ENCODE measurements at regions not wholly inside any gene's neighbourhood (a gene's known extent, or its start where the extent isn't known, plus 50 kb on each side); places are given as distances from the start of the nearest gene placed in this dataset.

GRCh38 chr7:16035392-16035791 is 348.9 kb upstream of the MEOX2 start:
- no peak for TF ChIP-seq CTCF (IDR thresholded peaks at IDR 0.05; ENCODE audit: low read depth, low read length, missing control alignments)
- H3K4me3 ChIP-seq (ENCODE audit: low read depth, low read length): no peak overlapping the region
- DNase-seq (ENCODE audit: low read depth): no peak
- in situ Hi-C loops (cut with HindIII; ENCODE audit: low sequenced_read_pairs): no loop called here

GRCh38 chr7:16034866-16035265 is 348.4 kb upstream of the MEOX2 start:
- H3K4me3 ChIP-seq (ENCODE audit: low read depth, low read length): no peak overlapping the region
- DNase-seq (ENCODE audit: low read depth): no peak
- no peak for TF ChIP-seq CTCF (IDR thresholded peaks at IDR 0.05; ENCODE audit: low read depth, low read length, missing control alignments)
- in situ Hi-C loops (cut with HindIII; ENCODE audit: low sequenced_read_pairs): no loop called here

- no peak overlapping the region for H3K4me3 ChIP-seq (ENCODE audit: low read depth, low read length)
- no peak for TF ChIP-seq CTCF (IDR thresholded peaks at IDR 0.05; ENCODE audit: low read depth, low read length, missing control alignments)
- DNase-seq (ENCODE audit: low read depth): no peak
- in situ Hi-C loops (cut with HindIII; ENCODE audit: low sequenced_read_pairs): no loop called here
Observed at GRCh38 chr7:16034353-16034752, 347.9 kb upstream of the MEOX2 start.

- in situ Hi-C loops (cut with HindIII; ENCODE audit: low sequenced_read_pairs): no loop called here
- DNase-seq (ENCODE audit: low read depth): no peak
- H3K4me3 ChIP-seq (ENCODE audit: low read depth, low read length): no peak overlapping the region
- no peak for TF ChIP-seq CTCF (IDR thresholded peaks at IDR 0.05; ENCODE audit: low read depth, low read length, missing control alignments)
Observed at GRCh38 chr7:16033233-16033632, 346.8 kb upstream of the MEOX2 start.

GRCh38 chr7:16028636-16029035 is 342.2 kb upstream of the MEOX2 start:
- in situ Hi-C loops (cut with HindIII; ENCODE audit: low sequenced_read_pairs): no loop called here
- H3K4me3 ChIP-seq (ENCODE audit: low read depth, low read length): no peak overlapping the region
- no peak for TF ChIP-seq CTCF (IDR thresholded peaks at IDR 0.05; ENCODE audit: low read depth, low read length, missing control alignments)
- no peak for DNase-seq (ENCODE audit: low read depth)

- H3K4me3 ChIP-seq (ENCODE audit: low read depth, low read length): no peak overlapping the region
- in situ Hi-C loops (cut with HindIII; ENCODE audit: low sequenced_read_pairs): no loop called here
- no peak for TF ChIP-seq CTCF (IDR thresholded peaks at IDR 0.05; ENCODE audit: low read depth, low read length, missing control alignments)
- peak; percentile 63 for DNase-seq (ENCODE audit: low read depth)
Observed at GRCh38 chr7:16028103-16028502, 341.6 kb upstream of the MEOX2 start.

- TF ChIP-seq CTCF (IDR thresholded peaks at IDR 0.05; ENCODE audit: low read depth, low read length, missing control alignments): no peak
- in situ Hi-C loops (cut with HindIII; ENCODE audit: low sequenced_read_pairs): no loop called here
- H3K4me3 ChIP-seq (ENCODE audit: low read depth, low read length): no peak overlapping the region
- DNase-seq (ENCODE audit: low read depth): no peak
Observed at GRCh38 chr7:16027396-16027795, 340.9 kb upstream of the MEOX2 start.

Data from astrocyte of the cerebellum (primary cell).